Tibial artery (tissue), 4 donors: ENCODE measurements at regions not wholly inside any gene's neighbourhood (a gene's known extent, or its start where the extent isn't known, plus 50 kb on each side); places are given as distances from the start of the nearest gene placed in this dataset.

Experiments used
- DNase-seq, 2 donors: peaks; one replicate each; pipeline ENCODE4 v3.0.0-alpha.2; 2019
- H3K27ac ChIP-seq, 2 donors: fragments of 200-600 bp; sonication (generic) in 1 of 2; 1 replicate in 1 of 2; 2 replicates in 1 of 2; pipeline ENCODE4 v1.5.1; 2018 to 2019; ENCODE audit warnings: mild to moderate bottlenecking in 1 of 2
- H3K27me3 ChIP-seq, 2 donors: fragments of 200-600 bp; sonication (generic) in 1 of 2; one replicate each; pipeline versions ENCODE4 v1.5.1 to v1.6.0; 2016 to 2019
- H3K36me3 ChIP-seq, 3 donors: fragments of 200-600 bp; sonication (generic) in 2 of 3; one replicate each; pipeline ENCODE4 v1.5.1; 2016 to 2019; ENCODE audit warnings: mild to moderate bottlenecking in 2 of 3
- H3K4me1 ChIP-seq, 4 donors: fragments of 200-600 bp; sonication (generic) in 2 of 4; 1 replicate in 3 of 4; 2 replicates in 1 of 4; pipeline ENCODE4 v1.5.1; 2016 to 2019
- H3K4me3 ChIP-seq, 2 donors: fragments of 200-600 bp; sonication (generic) in 1 of 2; 1 replicate in 1 of 2; 2 replicates in 1 of 2; pipeline ENCODE4 v1.5.1; 2018 to 2019; ENCODE audit warnings: mild to moderate bottlenecking in 2 of 2
- H3K9me3 ChIP-seq, 3 donors: fragments of 200-600 bp; sonication (generic) in 1 of 3; one replicate each; pipeline ENCODE4 v1.5.1; 2016 to 2019
- CTCF ChIP-seq, 2 experiments: fragments of 200-600 bp in 1 of 2; fragments of 450-650 bp in 1 of 2; IDR thresholded peaks; one replicate each; pipeline ENCODE4 v1.5.1; 2017 to 2019; ENCODE audit warnings: antibody characterized with exemption in 2 of 2, mild to moderate bottlenecking in 1 of 2, moderate library complexity in 1 of 2
- intact Hi-C: fragments of 100-400 bp; cut with DNase I; formaldehyde crosslinking; loops from one replicate; pipeline ENCODE4 v1.15.0; 2023; ENCODE audit warnings: low total_unique reads

- no peaks in the 10 kb centered on the region for H3K36me3 ChIP-seq
- TF ChIP-seq CTCF (IDR thresholded peaks at IDR 0.05): no peak
- no peak for DNase-seq
These were observed 307.3 kb downstream of the RAPGEF2 start for GRCh38 chr4:159410076-159410777.

GRCh38 chr4:159410891-159411290, 308.0 kb downstream of the RAPGEF2 start:
- H3K9me3 ChIP-seq: no peaks in the 10 kb centered on the region
- intact Hi-C loops: no loop called here
- no peak overlapping the region for H3K4me3 ChIP-seq
- no peak for TF ChIP-seq CTCF (IDR thresholded peaks at IDR 0.05)
- no peaks in the 10 kb centered on the region for H3K27me3 ChIP-seq
- no peak for DNase-seq
- no peak overlapping the region for H3K27ac ChIP-seq
- no peaks in the 10 kb centered on the region for H3K4me1 ChIP-seq
- no peaks in the 10 kb centered on the region for H3K36me3 ChIP-seq

More at GRCh38 chr4:159410076-159410777, 307.3 kb downstream of the RAPGEF2 start:
- Histone ChIP-seq H3K4me1 (no peaks in the 10 kb centered on the region), H3K4me3 (no peak overlapping the region), H3K27ac (no peak overlapping the region), H3K27me3 (no peaks in the 10 kb centered on the region), H3K9me3 (no peaks in the 10 kb centered on the region)
- intact Hi-C loops: no loop called here

DNA sequence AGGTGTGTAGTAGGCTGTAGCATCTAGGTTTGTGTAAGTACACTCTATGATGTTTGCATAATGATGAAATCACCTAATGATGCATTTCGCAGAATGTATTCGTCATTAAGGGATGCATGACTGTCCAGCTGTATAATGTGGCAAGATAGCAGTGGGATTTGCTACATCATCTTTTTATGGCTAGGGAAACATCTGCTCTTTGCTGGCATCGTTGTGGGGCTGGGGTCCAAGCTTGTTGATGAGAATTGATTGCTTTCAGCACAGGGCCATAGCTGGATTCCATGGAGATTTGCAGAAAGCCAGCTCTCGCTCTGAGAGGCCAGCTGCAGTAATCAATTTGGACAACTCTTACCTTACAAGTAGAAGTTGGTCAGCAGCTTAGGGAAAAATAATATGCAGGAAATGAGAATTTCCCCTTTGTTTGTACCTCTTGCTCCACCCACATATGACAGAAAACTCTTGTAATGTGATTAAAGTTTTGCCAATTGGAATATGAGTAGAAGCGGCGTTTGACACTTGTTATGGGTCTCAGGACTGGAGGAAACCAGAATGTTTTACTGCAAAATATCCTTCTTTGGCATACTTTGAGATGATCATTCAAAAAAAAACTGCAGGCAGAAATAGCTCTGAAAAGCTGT, 310.5 kb downstream of the RAPGEF2 start:
- H3K9me3 ChIP-seq: peaks cover 0 to 5% (median 0%) of the 10 kb centered on the region in 3 donors
- intact Hi-C loops: no loop called here
- no peaks in the 10 kb centered on the region for H3K27me3 ChIP-seq
- TF ChIP-seq CTCF (IDR thresholded peaks at IDR 0.05): no peak
- no peaks in the 10 kb centered on the region for H3K36me3 ChIP-seq
- DNase-seq: no peak
- no peak overlapping the region for H3K27ac ChIP-seq
- no peak overlapping the region for H3K4me3 ChIP-seq
- peaks cover 0 to 11% (median 0%) of the 10 kb centered on the region in 4 donors for H3K4me1 ChIP-seq

DNA sequence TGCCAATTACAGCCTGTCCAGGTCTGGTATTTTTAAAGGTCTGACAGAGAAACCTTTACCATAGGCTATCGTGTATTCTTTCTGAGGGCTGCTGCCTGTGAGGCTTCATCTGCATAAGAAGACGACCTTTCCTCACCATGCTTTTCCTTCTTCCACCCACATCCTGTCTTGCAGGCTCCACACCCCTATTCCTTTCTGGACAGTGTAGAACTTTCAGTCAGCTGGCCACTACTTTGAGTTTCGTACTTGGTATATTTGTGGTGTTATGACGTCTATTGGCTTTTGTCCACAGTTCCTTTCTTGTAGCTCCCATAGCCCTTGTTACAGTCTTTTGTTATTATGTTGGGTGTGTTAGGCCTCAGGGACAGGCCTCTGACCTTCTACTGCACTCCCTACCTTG, 311.4 kb downstream of the RAPGEF2 start:
- Histone ChIP-seq H3K27me3 (no peaks in the 10 kb centered on the region), H3K9me3 (peaks cover 0 to 9% (median 0%) of the 10 kb centered on the region in 3 donors), H3K36me3 (no peaks in the 10 kb centered on the region), H3K27ac (no peak overlapping the region), H3K4me1 (peaks cover 0 to 14% (median 0%) of the 10 kb centered on the region in 4 donors), H3K4me3 (no peak overlapping the region)
- TF ChIP-seq CTCF (IDR thresholded peaks at IDR 0.05): no peak
- intact Hi-C loops: no loop called here
- DNase-seq: no peak

DNA sequence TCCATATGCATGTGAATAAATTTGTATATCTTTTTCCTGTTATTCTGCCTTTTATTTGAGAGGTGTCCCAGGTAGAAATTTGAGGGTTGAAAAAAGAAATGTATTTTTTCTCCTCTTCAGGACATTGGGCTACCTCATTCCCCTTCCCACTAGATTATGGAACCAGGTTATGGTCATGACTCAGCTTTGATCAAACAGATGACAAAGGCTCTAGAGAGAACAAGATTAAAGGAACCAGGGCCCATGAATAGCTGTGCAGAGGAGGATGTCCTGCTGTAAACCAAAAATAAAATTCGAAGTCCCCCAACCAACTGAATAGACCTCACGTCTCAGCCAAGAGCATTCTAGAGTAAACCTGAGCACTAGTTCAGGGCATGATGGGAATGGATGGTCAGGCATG, 313.2 kb downstream of the RAPGEF2 start:
- DNase-seq: no peak
- H3K27me3 ChIP-seq: no peaks in the 10 kb centered on the region
- no peak overlapping the region for H3K27ac ChIP-seq
- no peak overlapping the region for H3K4me3 ChIP-seq
- no peaks in the 10 kb centered on the region for H3K36me3 ChIP-seq
- peaks cover 0 to 18% (median 0%) of the 10 kb centered on the region in 3 donors for H3K9me3 ChIP-seq
- peaks cover 0 to 14% (median 0%) of the 10 kb centered on the region in 4 donors for H3K4me1 ChIP-seq
- TF ChIP-seq CTCF (IDR thresholded peaks at IDR 0.05): no peak
- intact Hi-C loops: no loop called here
